ENCODE measurements at regions not wholly inside any gene's neighbourhood (a gene's known extent, or its start where the extent isn't known, plus 50 kb on each side); places are given as distances from the start of the nearest gene placed in this dataset.

GRCh38 chr6:169386411-169387057 is 132.9 kb upstream of the THBS2 start:
- DNase-seq, result no peak

DNA sequence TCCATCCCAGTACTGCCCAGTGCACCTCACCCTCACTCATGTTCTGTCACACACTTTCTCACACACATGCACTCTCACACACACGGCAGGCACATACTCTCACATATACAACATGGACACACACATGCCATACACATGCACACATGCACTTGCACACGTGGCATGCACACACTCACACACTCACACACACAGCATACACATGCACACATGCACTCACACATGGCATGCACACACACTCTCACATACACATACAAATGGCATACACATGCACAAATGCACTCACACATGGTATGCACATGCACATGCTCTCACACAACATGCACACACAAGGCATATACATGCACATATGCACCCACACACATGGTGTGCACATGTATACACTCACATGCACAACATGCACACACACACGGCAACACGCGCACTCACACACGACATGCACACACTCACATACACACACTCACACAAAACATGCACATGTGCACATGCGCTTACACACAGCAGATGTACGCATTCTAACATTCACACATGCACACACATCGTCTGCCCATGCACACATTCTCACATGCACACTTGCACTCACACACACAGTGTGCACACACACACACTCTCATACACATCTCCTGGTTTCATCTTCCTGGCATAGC is 131.7 kb upstream of the THBS2 start:
- TF ChIP-seq GATA1 (IDR thresholded peaks at IDR 0.05; ENCODE audit: low read depth, low read length), result no peak
- TF ChIP-seq POLR2A (IDR thresholded peaks at IDR 0.05; ENCODE audit: low read length), result no peak
- DNase-seq, result no peak

More at GRCh38 chr6:169386411-169387057, 132.9 kb upstream of the THBS2 start:
- TF ChIP-seq GATA1 (IDR thresholded peaks at IDR 0.05; ENCODE audit: low read depth, low read length) (no peak), POLR2A (IDR thresholded peaks at IDR 0.05; ENCODE audit: low read length) (no peak)

- TF ChIP-seq POLR2A (IDR thresholded peaks at IDR 0.05; ENCODE audit: low read length) (no peak), GATA1 (IDR thresholded peaks at IDR 0.05; ENCODE audit: low read depth, low read length) (no peak)
- DNase-seq, result no peak
Measured at GRCh38 chr6:169384291-169384690, 130.6 kb upstream of the THBS2 start.

GRCh38 chr6:169383265-169383664 is 129.6 kb upstream of the THBS2 start:
- TF ChIP-seq POLR2A (IDR thresholded peaks at IDR 0.05; ENCODE audit: low read length) (no peak), GATA1 (IDR thresholded peaks at IDR 0.05; ENCODE audit: low read depth, low read length) (no peak)
- DNase-seq, result no peak

GRCh38 chr6:169382735-169383134 is 129.1 kb upstream of the THBS2 start:
- no peak for DNase-seq
- TF ChIP-seq GATA1 (IDR thresholded peaks at IDR 0.05; ENCODE audit: low read depth, low read length) (no peak), POLR2A (IDR thresholded peaks at IDR 0.05; ENCODE audit: low read length) (no peak)

- no peak for DNase-seq
- TF ChIP-seq POLR2A (IDR thresholded peaks at IDR 0.05; ENCODE audit: low read length), result no peak
- TF ChIP-seq GATA1 (IDR thresholded peaks at IDR 0.05; ENCODE audit: low read depth, low read length), result no peak
Measured at GRCh38 chr6:169381988-169382387, 128.3 kb upstream of the THBS2 start.

DNA sequence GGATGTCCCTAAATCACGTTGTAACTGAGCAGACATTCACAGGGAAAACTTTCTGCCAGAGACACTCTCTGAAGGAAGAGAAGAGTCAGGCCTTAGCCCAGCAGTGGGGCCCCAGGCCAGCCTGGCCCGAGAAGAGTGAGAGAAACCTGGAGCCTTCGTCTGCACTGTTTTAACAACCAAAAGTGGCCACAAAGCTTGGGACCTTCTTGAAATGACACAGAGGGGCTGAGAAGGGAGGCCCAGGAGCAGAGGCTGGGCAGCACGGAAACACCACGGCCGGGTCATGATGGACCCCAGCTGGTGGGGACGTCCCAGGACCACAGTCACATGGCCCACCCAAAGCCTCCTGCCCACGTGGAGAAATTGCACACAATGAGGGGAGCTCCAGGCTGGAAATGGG is 126.8 kb upstream of the THBS2 start:
- no peak for TF ChIP-seq GATA1 (IDR thresholded peaks at IDR 0.05; ENCODE audit: low read depth, low read length)
- DNase-seq, result no peak

DNA sequence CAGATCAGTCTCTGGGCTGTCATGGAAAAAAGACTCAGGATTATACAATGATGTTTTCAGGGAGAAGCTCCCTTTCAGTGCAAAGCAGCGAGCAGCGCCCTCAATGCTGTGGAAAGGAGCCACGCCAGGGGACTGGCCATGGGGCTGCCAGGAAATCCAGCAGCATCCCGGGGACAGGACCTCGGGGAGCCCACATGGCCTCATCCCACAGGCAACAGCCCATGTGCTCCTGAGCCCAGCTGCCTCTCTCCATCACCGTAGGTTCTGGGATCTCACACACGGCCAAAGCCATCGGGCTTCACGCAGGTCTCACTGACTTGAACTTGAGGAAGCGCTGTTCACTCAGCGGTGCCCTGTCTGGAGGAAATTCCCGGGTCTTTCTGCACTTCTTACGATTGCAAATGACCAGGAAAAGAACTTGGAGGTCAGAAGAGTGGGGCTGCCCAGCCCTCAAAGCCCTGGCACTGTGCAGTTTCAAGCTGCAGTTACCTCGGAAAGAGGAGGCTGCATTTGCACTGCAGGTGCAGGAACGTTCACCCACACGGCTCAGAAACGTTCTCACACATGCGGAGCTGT is 125.9 kb upstream of the THBS2 start:
- TF ChIP-seq POLR2A (IDR thresholded peaks at IDR 0.05; ENCODE audit: low read length) (no peak), GATA1 (IDR thresholded peaks at IDR 0.05; ENCODE audit: low read depth, low read length) (no peak)
- no peak for DNase-seq

DNA sequence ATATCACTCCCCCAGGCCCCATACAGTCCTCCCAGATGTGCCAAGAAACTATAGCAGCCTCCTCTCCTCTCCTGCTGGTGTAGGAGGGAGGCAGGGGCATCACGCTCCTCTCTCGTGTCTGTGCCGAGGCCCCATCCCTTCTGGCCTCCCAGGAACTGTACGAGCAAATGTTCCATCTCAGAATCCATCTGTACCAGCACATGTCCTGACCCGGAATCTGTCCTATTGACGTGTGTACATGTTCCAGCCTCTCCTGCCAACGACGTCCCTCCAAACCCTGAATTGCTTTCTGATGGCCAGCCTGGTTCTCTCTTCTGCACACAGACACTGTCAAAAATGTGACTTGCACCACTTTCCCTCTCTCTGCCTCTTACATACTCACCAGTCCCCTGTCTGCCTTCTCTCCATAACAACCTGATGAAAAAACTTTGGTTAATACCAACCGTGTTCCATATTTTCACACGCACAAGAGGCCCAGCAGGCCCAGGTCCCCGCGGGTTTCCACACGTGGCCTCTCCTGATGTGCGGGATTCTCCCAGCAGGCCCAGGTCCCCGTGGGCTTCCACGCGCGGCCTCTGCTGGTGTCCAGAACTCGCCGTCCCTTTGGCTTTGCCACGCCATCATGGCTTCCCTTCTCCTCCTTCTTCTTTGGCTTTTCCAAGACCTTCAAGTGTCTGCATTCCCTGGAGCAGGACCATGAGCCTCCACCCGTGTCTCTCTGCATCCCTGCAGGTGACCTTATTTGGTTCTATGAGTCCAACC is 125.2 kb upstream of the THBS2 start:
- no peak for DNase-seq
- TF ChIP-seq POLR2A (IDR thresholded peaks at IDR 0.05; ENCODE audit: low read length) (no peak), GATA1 (IDR thresholded peaks at IDR 0.05; ENCODE audit: low read depth, low read length) (no peak)

DNA sequence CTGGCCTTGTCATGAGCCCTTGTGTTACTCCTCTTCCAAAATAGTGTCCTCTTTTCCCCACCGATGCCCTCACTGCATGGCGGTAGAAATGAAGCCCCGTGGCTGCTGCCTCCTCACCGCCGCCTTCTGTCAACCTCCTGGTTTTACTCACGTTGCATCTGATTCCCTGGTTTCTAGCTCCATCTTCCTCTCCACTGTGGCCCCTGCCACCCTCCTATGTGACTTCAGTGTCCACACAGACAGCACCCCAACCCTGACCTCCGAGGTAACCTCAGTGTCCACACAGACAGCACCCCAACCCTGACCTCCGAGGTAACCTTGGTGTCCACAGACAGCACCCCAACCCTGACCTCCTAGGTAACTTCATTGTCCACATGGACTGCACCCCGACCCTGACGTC is 122.8 kb upstream of the THBS2 start:
- no peak for DNase-seq
- TF ChIP-seq GATA1 (IDR thresholded peaks at IDR 0.05; ENCODE audit: low read depth, low read length) (no peak), POLR2A (IDR thresholded peaks at IDR 0.05; ENCODE audit: low read length) (no peak)

- TF ChIP-seq POLR2A (IDR thresholded peaks at IDR 0.05; ENCODE audit: low read length), result no peak
- no peak for TF ChIP-seq GATA1 (IDR thresholded peaks at IDR 0.05; ENCODE audit: low read depth, low read length)
- DNase-seq, result no peak
Measured at GRCh38 chr6:169372589-169372988, 118.9 kb upstream of the THBS2 start.

- TF ChIP-seq POLR2A (IDR thresholded peaks at IDR 0.05; ENCODE audit: low read length) (no peak), GATA1 (IDR thresholded peaks at IDR 0.05; ENCODE audit: low read depth, low read length) (no peak)
- peak; percentile 22 to 54 for DNase-seq
Measured at GRCh38 chr6:169371344-169372127, 117.9 kb upstream of the THBS2 start.

DNA sequence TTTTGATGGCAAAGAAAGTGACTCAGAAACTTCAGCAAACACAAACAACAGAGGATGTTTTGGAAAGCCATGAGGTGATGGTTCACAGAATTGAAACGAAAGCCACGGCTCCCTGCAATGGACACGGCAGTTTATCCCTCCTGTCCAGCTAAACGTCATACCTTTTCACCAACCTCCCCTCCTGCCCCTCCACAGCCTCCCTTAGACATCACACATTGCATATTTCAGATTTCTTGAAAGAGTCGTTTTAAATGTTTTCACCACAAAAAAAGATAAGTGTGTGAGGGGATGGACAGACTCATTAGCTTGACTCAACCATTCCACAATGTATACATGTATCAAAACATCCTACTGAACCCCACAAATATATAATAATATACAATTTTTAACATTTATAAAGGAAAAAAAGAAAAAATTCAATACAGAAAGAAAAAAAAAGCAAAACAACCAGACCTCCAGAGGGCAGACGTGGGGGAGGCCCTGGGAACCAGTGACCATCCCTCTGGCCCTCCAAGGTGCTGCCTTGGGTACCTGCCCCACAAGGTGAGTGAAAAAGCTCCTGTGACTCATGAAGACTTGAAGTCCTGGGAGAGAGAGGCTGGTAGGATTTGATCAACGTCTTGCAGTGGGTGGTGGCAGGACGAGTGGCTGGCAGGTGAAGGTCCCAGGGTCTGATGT is 117.2 kb upstream of the THBS2 start:
- no peak for TF ChIP-seq POLR2A (IDR thresholded peaks at IDR 0.05; ENCODE audit: low read length)
- no peak for TF ChIP-seq GATA1 (IDR thresholded peaks at IDR 0.05; ENCODE audit: low read depth, low read length)
- no peak for DNase-seq
